GM21390 (cell line): ENCODE measurements at regions not wholly inside any gene's neighbourhood (a gene's known extent, or its start where the extent isn't known, plus 50 kb on each side); places are given as distances from the start of the nearest gene placed in this dataset.
A peak's percentile ranks its signal among the peaks of the same experiment; 100 is the strongest.

Experiments
- ATAC-seq: cut with Tn5 transposase; IDR thresholded peaks from one replicate; pipeline ENCODE4 v1.9.1; 2021; ENCODE audit not compliant: unreplicated experiment

DNA sequence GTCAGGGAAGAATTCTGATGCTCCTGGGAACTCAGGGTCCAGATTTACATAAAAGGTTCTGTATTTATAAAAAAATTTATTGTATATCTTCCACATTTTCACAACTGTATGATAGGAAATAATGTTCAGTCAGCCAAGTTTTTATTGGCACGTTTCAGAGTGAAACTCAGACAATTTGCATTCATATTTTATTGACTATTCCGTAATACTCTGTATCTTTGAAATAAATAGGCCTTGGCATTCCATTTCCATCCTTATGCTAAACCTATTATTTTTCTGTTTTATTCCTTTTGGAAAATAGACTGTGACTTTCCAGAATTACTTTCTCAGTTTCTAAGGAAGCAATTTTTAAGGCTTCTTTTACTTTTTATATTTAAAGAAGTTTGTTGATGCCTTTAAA, 329.0 kb downstream of the OLFM3 start:
- no peak for ATAC-seq

DNA sequence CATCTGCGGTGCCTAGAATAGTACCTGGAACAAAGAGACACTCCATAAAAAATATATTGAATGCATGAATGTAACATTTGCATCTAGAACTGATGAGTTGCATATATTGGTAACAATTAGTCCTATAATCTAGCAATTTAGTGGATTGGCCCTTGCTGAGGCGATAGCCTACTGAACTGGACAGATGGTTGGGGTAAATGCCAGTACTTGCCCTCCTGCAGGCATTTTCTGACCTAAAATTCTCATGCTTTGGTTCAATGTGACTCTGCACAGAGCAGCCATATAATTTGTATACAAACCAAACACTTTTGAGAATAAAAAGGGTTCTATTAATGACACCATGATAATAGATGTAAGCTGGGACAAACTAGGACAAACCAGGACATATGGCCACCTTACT, 313.6 kb downstream of the OLFM3 start:
- no peak for ATAC-seq

DNA sequence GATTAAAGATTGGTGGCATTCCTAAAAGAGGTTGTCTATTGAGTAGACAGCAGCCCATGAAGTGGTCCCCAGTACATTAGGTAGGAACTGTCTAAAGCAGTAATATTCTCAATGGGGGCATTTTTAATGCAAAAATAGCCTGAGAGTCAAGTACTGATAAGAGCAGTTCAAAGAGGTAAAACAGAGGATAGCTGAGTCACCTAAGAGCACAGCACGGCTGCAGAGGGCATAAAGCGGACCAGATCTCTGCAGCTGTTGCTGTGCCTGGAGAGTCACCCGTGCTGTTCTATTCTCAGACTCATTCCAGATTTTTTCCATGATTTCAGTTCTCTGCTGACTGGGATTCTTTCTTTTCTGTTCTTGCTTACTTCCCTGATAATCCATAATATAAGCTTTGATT, 313.2 kb downstream of the OLFM3 start:
- no peak for ATAC-seq

DNA sequence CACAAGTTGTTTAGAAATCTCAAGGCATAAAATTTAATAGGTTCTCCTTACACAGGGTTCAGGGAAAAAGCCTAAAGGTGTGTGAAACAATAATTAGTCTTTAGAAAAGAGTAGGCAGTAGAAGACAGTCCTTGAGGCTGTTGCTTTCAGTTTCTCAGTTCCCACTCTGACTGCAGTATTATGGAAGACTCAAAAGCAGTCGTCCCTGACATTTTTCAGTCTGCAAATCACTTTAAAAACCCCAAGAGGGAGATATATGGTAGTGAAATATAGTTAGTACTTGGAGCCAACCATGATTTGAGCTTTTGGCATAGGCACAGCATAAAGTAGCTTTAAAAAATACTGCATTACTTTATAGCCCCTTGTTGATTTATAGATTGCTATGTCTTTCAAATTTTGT, 299.7 kb downstream of the OLFM3 start:
- no peak for ATAC-seq

DNA sequence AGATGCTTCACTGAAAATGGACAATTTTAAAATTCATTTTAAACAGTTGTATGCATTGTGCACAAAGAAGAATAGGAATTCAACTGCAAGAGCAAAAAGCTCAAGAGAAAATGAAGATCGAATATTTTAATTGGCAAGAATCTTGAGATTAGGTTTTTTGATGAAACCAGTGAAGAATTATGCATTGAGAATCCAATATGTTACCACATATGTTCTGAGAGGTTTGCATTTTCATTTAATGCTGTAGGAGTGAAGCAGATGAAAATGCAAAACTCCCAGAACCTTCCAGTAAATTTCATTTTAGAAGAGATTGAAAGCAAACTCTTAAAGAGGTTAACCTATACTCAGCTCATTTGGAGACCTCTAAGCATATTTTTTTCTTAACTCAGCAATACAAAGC, 298.0 kb downstream of the OLFM3 start:
- ATAC-seq, result no peak

DNA sequence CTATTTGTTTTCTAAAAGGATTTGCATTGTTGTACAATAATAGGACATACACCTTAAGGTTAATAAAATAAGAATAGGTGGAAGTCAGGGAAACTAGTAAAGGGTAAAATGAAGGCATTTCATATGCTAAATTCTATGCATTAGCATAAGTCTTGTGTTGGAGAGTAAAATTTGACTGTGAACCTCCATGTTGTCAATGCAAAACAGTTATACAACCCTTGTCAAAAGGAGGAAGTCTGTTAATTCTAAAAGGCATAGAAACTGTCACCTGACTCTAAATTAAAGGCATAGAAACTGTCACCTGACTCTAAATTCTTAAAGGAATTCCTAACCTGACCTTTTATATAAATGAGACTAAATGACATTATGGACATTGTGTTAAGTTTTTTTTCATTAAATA, 291.8 kb downstream of the OLFM3 start:
- no peak for ATAC-seq

DNA sequence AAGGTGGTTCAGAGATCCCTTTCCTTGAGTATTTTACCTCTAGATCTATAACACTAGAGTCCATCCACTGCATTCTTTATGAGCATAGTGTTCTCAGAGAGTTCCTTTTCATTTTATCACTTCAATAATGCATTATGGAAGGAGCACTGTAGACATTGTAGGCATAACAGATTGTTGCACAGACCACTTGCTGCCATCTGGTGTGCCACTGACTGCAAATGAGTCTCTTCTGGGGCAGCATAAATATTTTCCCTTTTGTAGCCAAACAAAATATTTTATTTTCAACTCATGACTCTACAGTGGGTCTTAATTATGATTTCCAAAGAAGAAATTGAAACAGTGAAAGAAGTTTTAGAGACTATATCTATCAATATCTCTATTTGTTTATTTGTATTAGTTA, 290.4 kb downstream of the OLFM3 start:
- no peak for ATAC-seq

DNA sequence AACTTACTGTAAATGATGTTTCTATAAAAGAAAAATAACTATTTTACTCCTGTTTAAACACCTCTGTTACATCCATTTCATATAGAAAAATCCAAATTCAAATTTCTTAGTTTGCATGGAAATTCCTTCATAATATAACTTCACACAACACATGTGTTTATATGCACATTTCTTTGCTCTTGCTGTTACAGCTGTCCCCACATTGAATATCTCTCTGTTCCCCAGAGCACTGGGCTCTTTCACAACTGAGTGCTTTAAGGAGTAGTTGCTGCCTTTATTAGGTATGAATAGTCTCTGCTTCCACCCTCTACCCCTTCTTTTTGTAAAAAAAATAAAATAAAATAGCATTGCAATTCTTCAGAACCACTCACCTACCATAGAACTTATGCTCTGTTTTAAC, 287.0 kb downstream of the OLFM3 start:
- no peak for ATAC-seq

DNA sequence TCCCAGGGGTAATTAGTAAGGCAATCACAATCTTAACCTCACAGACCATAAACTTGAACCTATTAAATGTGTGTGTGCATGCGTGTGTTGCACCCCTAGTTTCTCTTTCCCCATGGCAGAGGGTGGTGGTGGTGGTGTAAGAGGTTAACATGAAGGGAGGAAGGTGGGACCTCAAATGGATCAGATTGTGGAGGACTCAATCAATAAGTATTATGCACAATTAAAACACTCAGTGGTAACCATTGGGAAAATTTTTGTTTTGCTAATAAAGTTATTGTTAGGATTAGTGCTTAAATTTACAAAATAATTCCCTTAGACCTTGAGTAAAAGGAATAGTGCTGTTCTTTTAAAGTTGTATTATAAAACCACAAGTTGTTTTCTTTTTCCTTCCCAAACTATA, 283.0 kb downstream of the OLFM3 start:
- ATAC-seq, result no peak

DNA sequence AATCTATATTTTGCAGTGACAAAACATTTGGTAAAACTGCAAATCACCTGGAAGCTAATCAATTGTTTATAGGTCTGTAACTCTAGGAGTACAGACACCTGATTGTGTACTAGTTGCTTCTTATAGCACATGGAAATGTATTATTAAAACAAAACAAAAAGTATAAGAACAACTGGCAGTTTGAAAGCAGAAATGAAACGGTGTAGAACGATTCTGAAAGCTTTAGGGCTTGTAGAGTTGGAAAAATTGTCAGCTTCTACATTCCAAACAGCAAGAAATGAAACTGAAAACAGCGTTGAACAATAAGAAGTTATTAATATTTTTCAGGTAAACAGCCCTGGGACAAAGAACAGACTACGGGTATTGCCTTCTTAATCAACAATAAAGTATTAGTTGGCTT, 273.3 kb downstream of the OLFM3 start:
- peak; percentile 65 for ATAC-seq

DNA sequence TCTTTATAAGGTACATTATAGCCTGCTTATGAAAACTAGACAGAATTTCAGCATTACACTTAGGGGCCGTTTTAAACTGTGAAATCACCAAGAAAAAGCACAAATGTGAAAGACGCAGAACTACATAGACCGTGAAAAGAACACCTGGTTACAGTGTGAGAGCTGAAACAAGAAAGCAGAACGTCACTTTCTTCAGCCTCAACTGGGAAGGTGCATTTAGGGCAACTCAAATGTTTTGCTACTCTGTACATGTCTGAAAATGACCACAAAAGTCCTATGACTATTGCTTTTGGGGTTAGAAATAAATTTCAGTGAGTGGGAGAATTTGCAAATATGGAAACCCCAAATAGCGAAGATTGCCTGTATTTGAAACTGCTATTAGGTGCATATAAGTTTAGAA, 268.7 kb downstream of the OLFM3 start:
- peak; percentile 64 for ATAC-seq

DNA sequence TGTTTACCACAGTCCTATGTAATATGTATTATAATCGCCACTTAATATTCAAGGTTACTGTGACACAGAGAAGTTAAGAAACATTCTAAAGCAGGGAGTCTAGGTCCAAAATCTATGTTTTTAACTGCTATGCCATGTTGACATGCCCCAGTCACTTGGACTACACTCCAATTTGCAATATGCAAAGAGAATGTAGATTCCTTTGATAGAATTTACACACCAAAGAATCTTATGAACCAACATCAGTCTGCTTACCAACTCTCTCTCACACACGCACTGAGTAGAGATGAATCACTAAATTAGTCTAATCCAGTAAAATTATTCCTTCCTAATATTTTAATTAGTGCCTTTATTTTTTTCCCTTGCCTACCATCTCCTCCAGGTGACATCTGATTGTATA, 266.2 kb downstream of the OLFM3 start:
- ATAC-seq, result no peak

DNA sequence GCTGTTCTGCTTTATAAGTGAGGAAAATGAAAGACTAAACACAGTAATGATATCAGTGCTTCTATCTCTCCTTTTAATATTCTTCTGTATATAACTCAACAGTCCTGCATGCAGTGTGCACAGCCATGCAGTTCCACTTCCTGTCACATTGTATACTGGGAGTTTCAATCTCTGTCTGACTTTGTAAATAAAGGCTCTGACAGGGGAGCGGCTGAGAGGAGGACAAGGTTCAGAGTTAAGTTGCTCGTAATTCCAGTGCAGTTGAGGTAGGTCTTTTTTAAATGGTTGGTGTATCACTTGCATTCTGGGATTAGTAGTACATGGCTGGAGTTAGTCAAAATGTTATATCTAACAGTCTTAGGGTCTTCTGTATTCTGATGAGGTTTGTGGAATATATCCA, 264.5 kb downstream of the OLFM3 start:
- peak; percentile 72 for ATAC-seq

DNA sequence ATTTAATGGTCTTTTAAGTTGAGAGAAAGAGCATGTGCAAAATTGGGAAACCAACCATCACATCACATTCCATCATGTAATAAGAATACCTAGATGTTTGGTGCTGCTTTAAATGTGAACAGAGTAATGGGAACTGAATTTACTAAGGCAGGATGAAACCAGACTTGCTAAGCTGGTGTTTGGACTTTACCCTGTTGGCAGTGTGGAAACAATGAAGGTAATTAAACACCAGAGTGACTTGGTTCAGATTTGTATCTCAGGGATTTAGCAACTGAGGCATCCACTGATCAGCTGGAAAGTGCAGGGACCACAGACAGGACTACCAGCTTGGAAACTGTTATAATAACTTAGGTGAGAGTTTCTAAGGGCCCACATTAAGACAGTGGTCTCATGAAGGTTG, 263.4 kb downstream of the OLFM3 start:
- no peak for ATAC-seq

DNA sequence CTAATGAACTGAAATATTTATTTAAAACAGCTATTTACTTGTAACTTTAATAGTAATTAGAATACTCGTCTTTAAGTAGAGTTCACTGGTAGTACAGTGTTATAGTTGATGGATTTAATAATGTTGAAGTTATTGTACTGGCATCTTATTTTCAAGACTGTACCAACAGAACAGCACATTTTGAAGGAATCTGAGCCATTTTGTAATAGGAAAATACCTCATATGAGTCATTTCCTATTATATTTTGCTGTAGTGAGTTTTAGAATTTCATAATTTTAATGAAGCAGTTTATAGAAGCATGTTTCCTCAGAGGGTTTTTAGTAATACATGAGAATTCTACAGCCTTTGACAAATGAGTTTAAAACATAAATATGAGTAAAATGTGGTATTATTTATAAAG, 258.3 kb downstream of the OLFM3 start:
- no peak for ATAC-seq

DNA sequence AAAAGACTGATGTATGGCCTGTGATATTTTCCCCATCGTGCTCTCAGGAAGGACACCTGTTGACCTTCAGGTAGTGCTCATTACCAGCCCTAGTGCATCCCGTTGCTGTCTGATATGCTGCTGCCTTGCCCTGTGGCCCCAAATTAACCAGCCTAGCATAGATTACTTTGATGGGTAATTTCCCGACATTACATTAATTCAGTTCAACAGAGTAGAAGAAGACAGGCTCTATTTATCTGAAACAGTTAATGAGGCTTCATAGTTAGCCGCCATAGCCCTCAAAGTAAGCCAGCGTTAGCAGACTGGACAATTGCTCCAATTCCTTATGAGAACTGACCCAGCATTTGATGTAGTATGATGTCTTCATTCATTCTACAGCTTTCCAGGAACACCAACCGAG, 257.6 kb downstream of the OLFM3 start:
- ATAC-seq, result no peak

DNA sequence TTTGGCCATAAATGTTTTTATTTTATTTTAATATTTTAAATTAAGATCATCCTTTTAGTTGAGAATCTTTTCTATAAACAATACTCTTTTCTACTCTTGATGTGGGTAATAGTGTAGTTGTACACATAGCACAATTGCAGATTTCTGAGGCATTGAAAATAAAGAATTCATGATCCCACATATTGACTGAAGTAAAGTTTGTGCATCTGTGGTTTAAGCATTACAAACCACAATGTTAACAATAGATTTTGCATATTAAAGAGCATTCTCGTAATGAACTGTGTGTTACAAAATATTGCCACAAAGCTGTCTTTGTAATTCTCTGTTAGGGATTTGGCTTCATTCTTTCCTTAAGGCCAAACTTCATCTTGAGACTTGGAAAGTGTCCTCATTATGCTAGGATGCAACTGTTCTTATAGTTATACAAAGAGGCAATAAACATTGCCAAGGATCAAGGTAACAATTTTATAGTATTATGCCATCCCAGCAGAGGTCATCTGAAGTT, 256.8 kb downstream of the OLFM3 start:
- no peak for ATAC-seq

DNA sequence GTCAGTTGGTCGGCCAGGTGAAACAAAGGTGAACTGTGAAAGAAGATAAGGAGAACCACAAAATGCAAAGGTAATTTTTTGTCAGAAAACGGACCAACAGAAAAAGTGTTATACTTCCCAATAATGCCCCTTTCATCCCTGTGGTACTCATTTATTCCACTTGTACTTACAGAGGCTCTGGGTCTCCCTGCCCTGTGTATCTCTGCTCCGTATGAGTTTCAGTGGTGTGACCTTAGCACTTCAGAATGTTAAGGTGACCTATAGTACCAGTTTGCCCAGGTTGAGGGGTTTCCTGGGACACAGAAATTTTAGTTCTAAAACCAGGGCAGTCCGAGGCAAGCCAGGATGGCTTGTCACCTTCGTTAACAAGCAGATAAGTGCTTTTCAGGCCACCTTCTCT, 254.8 kb downstream of the OLFM3 start:
- ATAC-seq, result no peak

DNA sequence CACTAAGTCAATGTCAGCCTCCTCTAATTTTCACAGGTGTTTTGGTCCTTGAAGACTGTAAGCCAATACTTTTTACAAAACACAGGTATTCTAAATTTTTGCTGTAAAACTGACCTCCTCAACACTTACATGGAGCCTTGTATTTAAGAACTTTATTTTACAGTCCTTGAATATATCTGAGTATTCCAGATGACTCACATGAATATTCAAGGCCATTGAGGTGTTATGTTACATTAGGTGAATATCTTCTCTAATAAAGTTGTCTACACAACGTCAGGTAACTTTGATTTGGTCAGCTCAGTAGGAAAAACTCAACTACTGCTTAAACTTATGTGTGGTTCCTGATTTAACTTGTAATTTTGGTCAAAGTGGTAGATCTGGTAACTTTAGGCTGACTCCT, 254.2 kb downstream of the OLFM3 start:
- ATAC-seq, result no peak

DNA sequence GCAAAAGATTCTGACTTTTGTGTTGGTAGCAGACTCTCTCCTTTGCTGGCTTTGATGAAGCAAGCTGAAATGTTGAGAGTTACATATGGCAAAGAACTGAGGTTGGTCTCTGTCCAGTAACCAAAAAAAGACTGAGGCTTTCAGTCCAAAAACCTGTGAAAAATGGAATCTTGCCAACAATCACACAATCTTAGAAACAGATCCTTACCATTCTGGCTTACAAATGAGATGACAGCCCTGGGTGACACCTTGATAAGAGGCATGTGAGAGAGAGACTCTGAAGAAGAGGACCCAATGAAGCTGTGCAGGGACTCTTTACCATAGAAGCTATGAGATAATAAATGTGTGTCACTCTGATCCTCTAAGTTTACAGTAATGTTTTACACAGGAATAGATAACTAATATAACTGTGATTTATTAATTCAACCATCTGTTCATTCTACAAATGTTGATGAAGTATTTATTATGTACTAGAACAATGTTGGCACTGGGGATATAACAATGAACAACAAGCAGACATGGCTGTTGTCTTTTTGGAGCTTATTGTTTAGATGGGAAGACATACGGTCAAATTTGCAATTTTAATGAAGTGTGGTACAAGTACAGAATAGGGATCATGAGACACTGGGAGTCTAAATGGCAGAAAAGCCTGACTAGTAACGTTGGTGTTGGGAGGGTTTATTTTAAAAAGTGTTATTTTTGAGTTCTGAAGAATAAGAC, 251.0 kb downstream of the OLFM3 start:
- no peak for ATAC-seq

DNA sequence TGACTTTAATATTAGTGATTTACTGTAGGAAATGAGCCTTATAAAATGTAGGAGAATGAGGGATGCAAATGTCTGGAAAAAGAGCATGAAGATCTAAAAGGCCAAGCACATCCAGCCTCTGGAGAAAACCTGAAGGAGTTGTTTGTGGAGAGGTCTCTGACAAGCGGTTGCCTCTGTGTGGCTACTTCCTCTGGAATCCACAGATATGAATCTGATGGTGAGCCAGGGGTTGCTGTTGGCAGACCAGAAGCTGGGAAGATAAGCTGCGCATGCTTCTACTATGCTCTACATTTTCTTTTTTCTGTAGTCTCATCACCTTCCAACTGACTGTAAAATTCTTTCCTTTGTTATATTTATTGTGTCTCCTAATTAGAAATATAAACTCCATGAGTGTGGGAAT, 248.6 kb downstream of the OLFM3 start:
- ATAC-seq, result no peak
